ENCODE measurements at regions not wholly inside any gene's neighbourhood (a gene's known extent, or its start where the extent isn't known, plus 50 kb on each side); places are given as distances from the start of the nearest gene placed in this dataset.
"Not testable (repeated sequence)": the region's sequence is repeated elsewhere in the genome, so short reads cannot be mapped to it uniquely, and the experiment has no call there.

GRCh38 chr2:200199005-200199404 lies 107.5 kb upstream of the SPATS2L start:
- 62 to 70% methylated on average over 2 of the region's 2 CpGs for WGBS, 2 donors (ENCODE audit: low coverage in 1 of 2)
- H3K4me3 ChIP-seq: no peak overlapping the region
- TF ChIP-seq POLR2A (IDR thresholded peaks at IDR 0.05): no peak
- TF ChIP-seq POLR2AphosphoS5 (IDR thresholded peaks at IDR 0.05): no peak
- TF ChIP-seq, protein P1, sequence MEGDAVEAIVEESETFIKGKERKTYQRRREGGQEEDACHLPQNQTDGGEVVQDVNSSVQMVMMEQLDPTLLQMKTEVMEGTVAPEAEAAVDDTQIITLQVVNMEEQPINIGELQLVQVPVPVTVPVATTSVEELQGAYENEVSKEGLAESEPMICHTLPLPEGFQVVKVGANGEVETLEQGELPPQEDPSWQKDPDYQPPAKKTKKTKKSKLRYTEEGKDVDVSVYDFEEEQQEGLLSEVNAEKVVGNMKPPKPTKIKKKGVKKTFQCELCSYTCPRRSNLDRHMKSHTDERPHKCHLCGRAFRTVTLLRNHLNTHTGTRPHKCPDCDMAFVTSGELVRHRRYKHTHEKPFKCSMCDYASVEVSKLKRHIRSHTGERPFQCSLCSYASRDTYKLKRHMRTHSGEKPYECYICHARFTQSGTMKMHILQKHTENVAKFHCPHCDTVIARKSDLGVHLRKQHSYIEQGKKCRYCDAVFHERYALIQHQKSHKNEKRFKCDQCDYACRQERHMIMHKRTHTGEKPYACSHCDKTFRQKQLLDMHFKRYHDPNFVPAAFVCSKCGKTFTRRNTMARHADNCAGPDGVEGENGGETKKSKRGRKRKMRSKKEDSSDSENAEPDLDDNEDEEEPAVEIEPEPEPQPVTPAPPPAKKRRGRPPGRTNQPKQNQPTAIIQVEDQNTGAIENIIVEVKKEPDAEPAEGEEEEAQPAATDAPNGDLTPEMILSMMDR (IDR thresholded peaks at IDR 0.05): no peak
- no peak for TF ChIP-seq EP300 (IDR thresholded peaks at IDR 0.05; ENCODE audit: low read depth)
- no peak for DNase-seq
- H3K4me1 ChIP-seq: no peaks in the 10 kb centered on the region
- H3K27ac ChIP-seq: no peak overlapping the region
- intact Hi-C loops (cut with DNase I; ENCODE audit: low total_unique reads) (no loop called here), in situ Hi-C loops (cut with MboI; ENCODE audit: low pct_ligation_motif_present in 1 of 4, low pct_unique_long_range_greater_than_20kb in 1 of 4, low sequenced_read_pairs in 3 of 4) (no loop called here)
- H3K27me3 ChIP-seq: no peaks in the 10 kb centered on the region
- H3K9me3 ChIP-seq: no peaks in the 10 kb centered on the region
- H3K36me3 ChIP-seq: no peaks in the 10 kb centered on the region

GRCh38 chr2:200199576-200200263 lies 106.8 kb upstream of the SPATS2L start:
- in situ Hi-C loops (cut with MboI; ENCODE audit: low pct_ligation_motif_present in 1 of 4, low pct_unique_long_range_greater_than_20kb in 1 of 4, low sequenced_read_pairs in 3 of 4): no loop called here
- H3K36me3 ChIP-seq: no peaks in the 10 kb centered on the region
- no peaks in the 10 kb centered on the region for H3K9me3 ChIP-seq
- no peak for TF ChIP-seq EP300 (IDR thresholded peaks at IDR 0.05; ENCODE audit: low read depth)
- intact Hi-C loops (cut with DNase I; ENCODE audit: low total_unique reads): no loop called here
- H3K27me3 ChIP-seq: no peaks in the 10 kb centered on the region
- DNase-seq: no peak
- H3K4me3 ChIP-seq: no peak overlapping the region
- H3K4me1 ChIP-seq: no peaks in the 10 kb centered on the region
- H3K27ac ChIP-seq: no peak overlapping the region
- 88% methylated on average over 3 of the region's 4 CpGs; no CpG with 5 or more reads in 1 of the 2 donors for WGBS, 2 donors (ENCODE audit: low coverage in 1 of 2)

- in situ Hi-C loops (cut with MboI; ENCODE audit: low pct_ligation_motif_present in 1 of 4, low pct_unique_long_range_greater_than_20kb in 1 of 4, low sequenced_read_pairs in 3 of 4); H3K4me3 ChIP-seq; intact Hi-C loops (cut with DNase I; ENCODE audit: low total_unique reads); DNase-seq; H3K36me3 ChIP-seq; H3K27me3 ChIP-seq; H3K9me3 ChIP-seq; H3K4me1 ChIP-seq; H3K27ac ChIP-seq: not testable (repeated sequence)
- WGBS, 2 donors (ENCODE audit: low coverage in 1 of 2): 78 to 85% methylated on average over 4 of the region's 4 CpGs
Measured at GRCh38 chr2:200201839-200202238, 104.7 kb upstream of the SPATS2L start.

DNA sequence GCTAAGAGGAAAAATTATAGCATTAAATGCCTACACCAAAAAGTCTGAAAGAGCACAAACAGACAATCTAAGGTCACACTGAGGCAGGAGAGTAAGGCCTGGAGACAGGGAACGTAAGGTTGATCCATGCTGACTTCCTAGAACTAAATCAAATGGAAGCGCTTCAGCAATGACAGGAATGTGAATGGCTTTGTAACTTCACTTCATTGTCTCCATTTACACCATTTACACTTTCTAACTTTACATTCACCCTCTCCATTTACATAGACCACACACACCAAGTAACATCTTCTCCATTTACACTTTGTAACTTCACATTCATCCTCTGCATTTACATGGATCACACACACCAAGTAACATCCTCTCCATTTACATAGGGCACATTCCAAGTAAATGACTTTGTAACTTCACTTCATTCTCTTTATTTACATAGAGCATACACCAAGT lies 103.1 kb upstream of the SPATS2L start:
- Histone ChIP-seq H3K36me3 (no peaks in the 10 kb centered on the region), H3K4me1 (no peaks in the 10 kb centered on the region), H3K4me3 (no peak overlapping the region), H3K27me3 (no peaks in the 10 kb centered on the region), H3K9me3 (no peaks in the 10 kb centered on the region), H3K27ac (no peak overlapping the region)
- WGBS, 2 donors (ENCODE audit: low coverage in 1 of 2): 90 to 96% methylated on average over 2 of the region's 2 CpGs
- in situ Hi-C loops (cut with MboI; ENCODE audit: low pct_ligation_motif_present in 1 of 4, low pct_unique_long_range_greater_than_20kb in 1 of 4, low sequenced_read_pairs in 3 of 4) (no loop called here), intact Hi-C loops (cut with DNase I; ENCODE audit: low total_unique reads) (no loop called here)
- DNase-seq: no peak
- TF ChIP-seq POLR2A (IDR thresholded peaks at IDR 0.05) (no peak), POLR2AphosphoS5 (IDR thresholded peaks at IDR 0.05) (no peak), EP300 (IDR thresholded peaks at IDR 0.05; ENCODE audit: low read depth) (no peak)
- TF ChIP-seq, protein P1 (IDR thresholded peaks at IDR 0.05): no peak

DNA sequence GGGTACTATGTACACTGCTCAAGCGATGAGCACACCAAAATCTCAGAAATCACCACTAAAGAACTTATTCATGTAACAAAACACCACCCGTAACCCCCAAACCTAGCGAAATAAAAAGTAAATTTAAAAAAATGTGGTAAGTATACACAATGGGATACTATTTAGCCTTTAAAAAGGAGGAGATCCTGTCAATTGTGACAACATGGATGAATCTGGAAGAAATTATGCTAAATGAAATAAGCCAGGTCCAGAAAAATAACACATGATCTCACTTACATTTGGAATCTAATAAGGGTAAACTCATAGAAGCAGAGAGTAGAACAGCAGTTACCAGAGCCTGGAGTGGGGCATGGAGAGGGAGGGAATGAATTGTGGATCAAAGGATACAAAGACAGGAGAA lies 98.5 kb upstream of the SPATS2L start:
- intact Hi-C loops (cut with DNase I; ENCODE audit: low total_unique reads): no loop called here
- in situ Hi-C loops (cut with MboI; ENCODE audit: low pct_ligation_motif_present in 1 of 4, low pct_unique_long_range_greater_than_20kb in 1 of 4, low sequenced_read_pairs in 3 of 4): no loop called here
- Histone ChIP-seq H3K27ac (no peak overlapping the region), H3K4me3 (no peak overlapping the region), H3K4me1 (no peaks in the 10 kb centered on the region), H3K36me3 (no peaks in the 10 kb centered on the region), H3K27me3 (no peaks in the 10 kb centered on the region), H3K9me3 (no peaks in the 10 kb centered on the region)
- no peak for TF ChIP-seq POLR2A (IDR thresholded peaks at IDR 0.05)
- TF ChIP-seq, protein P1 (IDR thresholded peaks at IDR 0.05): no peak
- no peak for TF ChIP-seq EP300 (IDR thresholded peaks at IDR 0.05; ENCODE audit: low read depth)
- no peak for TF ChIP-seq POLR2AphosphoS5 (IDR thresholded peaks at IDR 0.05)
- 65 to 67% methylated on average over 3 of the region's 3 CpGs for WGBS, 2 donors (ENCODE audit: low coverage in 1 of 2)
- DNase-seq: no peak

Data from transverse colon (tissue), 4 donors.